ENCODE measurements at regions not wholly inside any gene's neighbourhood (a gene's known extent, or its start where the extent isn't known, plus 50 kb on each side); places are given as distances from the start of the nearest gene placed in this dataset.

GRCh38 chr21:17440969-17441368 is 71.9 kb upstream of the CXADR start:
- peak overlapping the region; percentile 65; the same call in 1 of the 2 replicates for H3K27ac ChIP-seq
- no peak for TF ChIP-seq CTCF (conservative IDR thresholded peaks at IDR 0.05)

- peak overlapping the region; percentile 21; the same call in 1 of the 2 replicates for H3K27ac ChIP-seq
- TF ChIP-seq ZFX (IDR thresholded peaks at IDR 0.05) (no peak), CTCF (conservative IDR thresholded peaks at IDR 0.05) (no peak)
Observed at GRCh38 chr21:17441370-17441769, 71.5 kb upstream of the CXADR start.

GRCh38 chr21:17442165-17442564 is 70.7 kb upstream of the CXADR start:
- TF ChIP-seq CTCF (conservative IDR thresholded peaks at IDR 0.05) (no peak), ZFX (IDR thresholded peaks at IDR 0.05) (no peak)
- H3K27ac ChIP-seq, result peak overlapping the region; percentile 25; the same call in 1 of the 2 replicates

GRCh38 chr21:17444828-17445227 is 68.0 kb upstream of the CXADR start:
- TF ChIP-seq CTCF (conservative IDR thresholded peaks at IDR 0.05) (no peak), ZFX (IDR thresholded peaks at IDR 0.05) (no peak)

DNA sequence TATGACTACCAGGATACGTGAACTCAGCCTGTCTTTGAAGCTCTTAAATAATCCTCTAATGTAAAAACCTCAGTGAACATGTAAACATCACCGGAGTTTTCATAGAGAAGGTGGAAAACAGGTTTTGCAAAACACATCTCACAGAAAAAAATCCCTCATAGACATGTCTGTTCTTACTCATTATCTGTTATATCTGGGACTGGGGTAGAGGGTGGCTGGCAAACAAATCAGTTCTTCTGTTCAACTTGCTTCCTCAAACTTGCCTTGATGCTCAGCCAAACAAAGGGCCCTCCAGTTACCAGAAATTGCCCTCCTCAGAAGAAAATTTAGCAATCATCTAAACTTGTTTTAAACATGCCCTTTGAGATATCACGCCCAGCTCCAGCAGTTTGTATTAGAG is 66.1 kb upstream of the CXADR start:
- no peak for TF ChIP-seq ZFX (IDR thresholded peaks at IDR 0.05)
- no peak for TF ChIP-seq CTCF (conservative IDR thresholded peaks at IDR 0.05)
- peak overlapping the region; percentile 43 for H3K27ac ChIP-seq

More at GRCh38 chr21:17444828-17445227, 68.0 kb upstream of the CXADR start:
- H3K27ac ChIP-seq, result peak overlapping the region; percentile 19

- no peak overlapping the region for H3K27ac ChIP-seq
- TF ChIP-seq ZFX (IDR thresholded peaks at IDR 0.05) (no peak), CTCF (conservative IDR thresholded peaks at IDR 0.05) (no peak)
Observed at GRCh38 chr21:17449701-17450100, 63.1 kb upstream of the CXADR start.

DNA sequence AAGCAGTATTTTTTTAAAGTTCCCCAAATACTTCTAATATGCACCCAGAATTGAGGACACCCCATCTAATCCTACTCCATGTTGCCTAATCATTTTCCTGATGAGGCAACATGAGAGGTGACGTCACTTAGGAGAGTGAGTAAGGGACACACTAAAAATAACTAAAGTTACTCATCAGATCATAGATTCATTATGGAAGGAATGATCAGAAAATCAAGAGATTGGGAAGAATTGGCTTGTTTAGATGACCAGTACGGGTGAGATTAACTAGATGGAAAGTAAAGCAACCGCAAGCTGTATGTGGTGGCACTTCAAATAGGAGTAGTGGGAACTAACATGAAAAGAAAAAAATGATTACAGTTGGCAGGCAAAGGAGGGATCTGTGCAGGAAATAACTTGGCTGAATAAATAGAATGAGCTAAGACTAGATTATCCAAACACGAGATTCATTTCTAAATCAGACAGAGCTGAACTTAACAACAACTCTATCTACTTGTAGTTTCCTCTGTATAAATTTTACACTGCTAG is 61.4 kb upstream of the CXADR start:
- no peak overlapping the region for H3K27ac ChIP-seq
- TF ChIP-seq ZFX (IDR thresholded peaks at IDR 0.05) (no peak), CTCF (conservative IDR thresholded peaks at IDR 0.05) (no peak)

Measured in C4-2B (cell line).